GM18520 (cell line): ENCODE measurements at regions not wholly inside any gene's neighbourhood (a gene's known extent, or its start where the extent isn't known, plus 50 kb on each side); places are given as distances from the start of the nearest gene placed in this dataset.
"Not testable (repeated sequence)": the region's sequence is repeated elsewhere in the genome, so short reads cannot be mapped to it uniquely, and the experiment has no call there.

ENCODE experiments used
- ATAC-seq: cut with Tn5 transposase; IDR thresholded peaks from one replicate; pipeline ENCODE4 v1.9.1; 2021; ENCODE audit not compliant: unreplicated experiment

DNA sequence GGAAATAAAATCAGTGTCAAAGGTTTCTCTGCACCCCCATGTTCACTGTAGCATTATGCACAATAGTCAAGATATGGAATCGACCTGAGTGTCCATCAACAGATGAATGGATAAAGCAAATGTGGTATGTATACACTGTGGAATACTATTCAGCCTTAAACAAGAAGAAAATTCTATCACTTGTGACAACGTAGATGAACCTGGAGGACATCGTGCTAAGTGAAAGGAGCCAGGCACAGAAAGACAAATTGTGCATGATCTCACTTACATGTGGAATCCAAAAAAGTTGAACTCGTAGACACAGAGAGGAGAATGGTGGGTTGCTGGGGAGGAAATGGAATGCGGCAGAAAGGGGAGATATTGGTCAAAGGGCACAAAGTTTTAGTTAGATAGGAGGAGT is 136.3 kb upstream of the ESR1 start:
- no peak for ATAC-seq

DNA sequence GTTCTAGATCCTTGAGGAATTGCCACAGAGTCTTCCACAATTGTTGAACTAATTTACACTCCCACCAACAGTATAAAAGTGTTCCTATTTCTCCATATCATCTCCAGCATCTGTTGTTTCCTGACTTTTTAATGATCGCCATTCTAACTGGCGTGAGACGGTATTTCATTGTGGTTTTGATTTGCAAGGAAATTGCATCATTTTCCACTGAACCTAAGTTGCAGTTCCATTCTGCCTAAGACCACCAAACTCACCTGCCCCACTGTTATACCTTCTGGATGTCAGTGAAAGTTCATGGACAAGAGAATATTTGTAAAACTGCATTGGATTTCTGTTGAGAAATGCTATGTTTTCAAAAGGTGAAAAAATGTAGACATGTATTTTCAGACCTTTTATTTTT is 132.9 kb upstream of the ESR1 start:
- no peak for ATAC-seq

DNA sequence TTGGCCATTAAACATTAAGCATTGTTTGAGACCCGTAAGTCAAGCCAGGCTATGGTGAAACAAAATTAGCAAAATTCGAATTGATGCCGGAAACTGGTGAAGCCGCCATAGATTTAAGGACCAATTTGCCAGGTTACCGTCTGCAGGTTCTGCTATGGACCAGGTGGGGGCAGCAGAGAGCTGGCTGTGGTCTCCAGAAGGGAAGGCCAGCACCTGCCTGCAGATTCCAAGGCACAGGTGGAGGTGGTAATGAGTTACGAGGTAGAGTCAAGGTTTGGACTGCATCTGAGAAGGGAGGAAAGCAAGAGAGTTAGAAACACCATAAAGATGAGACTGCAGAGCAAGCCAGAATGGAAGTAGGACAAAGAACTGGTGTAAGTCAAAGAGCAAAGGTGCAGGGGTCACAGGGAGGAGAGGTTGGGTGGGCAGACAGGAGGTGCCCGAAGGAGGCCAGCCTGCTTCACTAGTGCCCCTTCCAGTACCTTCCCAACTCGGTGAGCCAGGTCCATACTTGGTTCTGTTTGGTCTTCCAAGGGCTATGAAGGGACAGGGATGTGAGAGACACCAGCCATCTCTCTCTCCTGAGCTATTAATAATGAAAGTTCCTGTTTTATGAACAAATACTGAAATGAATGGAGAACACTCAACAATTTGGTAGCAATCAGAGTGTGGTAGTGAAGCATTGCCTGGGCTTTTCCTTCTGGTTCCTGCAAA is 131.6 kb upstream of the ESR1 start:
- peak; percentile 67 for ATAC-seq

- ATAC-seq = no peak
Observed at GRCh38 chr6:151676460-151676945, 131.0 kb upstream of the ESR1 start.

DNA sequence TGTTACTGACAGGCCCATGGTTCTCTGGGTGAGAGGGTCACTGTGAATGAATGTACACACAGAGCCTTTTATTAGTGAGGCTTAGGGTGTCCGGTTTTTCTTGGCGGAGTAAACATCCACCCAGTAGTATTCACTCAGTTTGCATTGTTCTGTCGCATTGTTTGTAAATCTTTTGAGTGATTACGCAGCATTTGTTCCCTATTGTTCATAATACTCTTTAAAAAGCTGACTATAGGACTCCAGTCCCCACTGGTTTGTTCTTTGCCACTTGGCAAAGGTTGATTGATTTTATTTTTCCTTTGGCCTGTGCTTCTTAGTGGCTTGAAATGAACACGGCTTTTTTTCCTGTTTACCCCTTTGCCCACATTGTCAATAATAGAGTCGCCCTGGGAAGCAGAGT is 130.1 kb upstream of the ESR1 start:
- no peak for ATAC-seq

- no peak for ATAC-seq
Observed at GRCh38 chr6:151679081-151679480, 128.4 kb upstream of the ESR1 start.

DNA sequence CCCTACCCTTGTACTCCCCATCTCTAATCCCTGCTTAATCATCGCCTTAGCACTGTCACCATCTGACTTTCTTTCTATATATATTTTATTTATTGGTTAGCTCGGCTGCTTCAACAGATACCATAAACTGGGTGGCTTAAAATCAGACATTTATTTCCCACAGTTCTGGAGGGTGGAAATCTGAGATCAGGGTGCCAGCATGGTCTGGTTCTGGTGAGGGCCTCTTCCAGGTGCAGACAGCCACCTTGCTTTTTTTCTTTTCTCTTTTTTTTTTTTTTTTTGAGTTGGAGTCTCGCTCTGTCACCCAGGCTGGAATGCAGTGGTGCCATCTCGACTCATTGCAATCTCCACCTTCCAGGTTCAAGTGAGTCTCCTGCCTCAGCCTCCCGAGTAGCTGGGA is 127.5 kb upstream of the ESR1 start:
- ATAC-seq = no peak

GRCh38 chr6:151680846-151681432 is 126.5 kb upstream of the ESR1 start:
- no peak for ATAC-seq

GRCh38 chr6:151681433-151682059 is 125.9 kb upstream of the ESR1 start:
- no peak for ATAC-seq

GRCh38 chr6:151682251-151682650 is 125.2 kb upstream of the ESR1 start:
- no peak for ATAC-seq

GRCh38 chr6:151682922-151683321 is 124.6 kb upstream of the ESR1 start:
- ATAC-seq = no peak

DNA sequence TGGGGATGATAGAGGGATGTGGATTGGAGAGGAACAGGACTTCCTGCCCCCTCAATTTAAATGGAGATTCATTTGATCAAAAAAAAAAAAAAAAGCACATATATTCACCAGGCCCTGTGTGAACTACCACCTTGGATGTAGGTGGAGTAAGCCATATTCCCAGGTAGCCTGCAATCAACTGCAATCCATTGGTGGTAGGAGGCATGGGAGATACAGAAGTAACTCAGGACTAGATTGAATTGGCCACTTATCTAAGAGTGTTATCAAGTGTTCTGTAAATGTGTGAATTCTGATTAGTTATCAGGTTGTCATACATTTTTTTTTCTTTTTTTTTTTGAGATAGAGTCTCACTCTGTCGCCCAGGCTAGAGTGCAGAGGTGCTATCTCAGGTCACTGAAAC is 124.1 kb upstream of the ESR1 start:
- ATAC-seq = no peak

DNA sequence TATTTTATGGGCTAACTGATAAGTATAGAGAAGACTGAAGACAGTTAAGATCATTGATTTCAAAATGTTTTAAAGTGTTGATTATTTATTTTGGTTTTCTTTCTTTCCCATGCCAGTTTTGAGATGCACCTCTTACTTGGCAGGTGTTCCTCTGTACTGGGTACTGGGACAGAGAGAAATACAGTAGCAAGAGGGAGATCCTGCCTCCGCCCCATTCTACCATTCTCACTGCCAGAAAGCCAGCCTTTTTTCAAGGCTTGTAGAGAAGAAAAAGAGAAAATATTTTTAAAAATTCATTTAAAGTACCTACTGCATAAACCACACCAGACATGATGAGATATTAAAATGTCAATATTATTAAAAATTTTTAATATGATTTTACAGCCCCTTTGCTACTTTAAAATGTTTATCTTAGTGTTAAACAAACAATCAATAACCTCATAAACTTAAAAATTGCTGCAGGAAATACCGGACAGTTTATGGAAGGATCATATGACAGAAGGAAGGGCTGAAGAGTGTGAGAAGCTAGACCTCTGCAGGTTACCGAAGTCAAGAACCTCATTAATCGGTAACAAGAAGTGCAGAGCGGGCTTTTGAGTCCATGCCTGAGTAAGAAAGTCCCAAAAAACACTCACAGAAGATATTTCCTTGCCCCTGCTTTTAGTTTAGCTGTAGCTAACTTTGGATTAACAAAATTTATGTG is 117.8 kb upstream of the ESR1 start:
- no peak for ATAC-seq

DNA sequence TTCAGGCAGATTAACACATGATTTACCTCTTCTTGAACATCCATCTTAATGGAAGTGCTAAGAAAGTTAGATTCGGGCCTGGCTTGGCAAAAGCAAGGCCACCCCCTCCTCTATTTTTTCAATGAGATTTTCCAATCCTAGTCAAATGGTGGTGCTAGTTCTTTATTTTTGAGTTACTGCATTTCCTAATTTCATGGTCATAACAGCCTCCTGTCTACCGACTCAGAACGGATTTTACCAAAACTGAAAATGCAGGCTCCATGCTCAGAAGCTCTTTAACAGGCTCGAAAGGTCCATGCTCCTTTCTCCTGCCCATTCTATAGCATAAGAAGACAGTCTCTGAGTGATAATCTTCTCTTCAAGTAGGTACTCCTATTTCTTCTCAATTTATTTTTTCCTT is 117.2 kb upstream of the ESR1 start:
- no peak for ATAC-seq

GRCh38 chr6:151690768-151691562 is 116.5 kb upstream of the ESR1 start:
- ATAC-seq = peak; percentile 97

- ATAC-seq = no peak
Observed at GRCh38 chr6:151692216-151692615, 115.3 kb upstream of the ESR1 start.

DNA sequence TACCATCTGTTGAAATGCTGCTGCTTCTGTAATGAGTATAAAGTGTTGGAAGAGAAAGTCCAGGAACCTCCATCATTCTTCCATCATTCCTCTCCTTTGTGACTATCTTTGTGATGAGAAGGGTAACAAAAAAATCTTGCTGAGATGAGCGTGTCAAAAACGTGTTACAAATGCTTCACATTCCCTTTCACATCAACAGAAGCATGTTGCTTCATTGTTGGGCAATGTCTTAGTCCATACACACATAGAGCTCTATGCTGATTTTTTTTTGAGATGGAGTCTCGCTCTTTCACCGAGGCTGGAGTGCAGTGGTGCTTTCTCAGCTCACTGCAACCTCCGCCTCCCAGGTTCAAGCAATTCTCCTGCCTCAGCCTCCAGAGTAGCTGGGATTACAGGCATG is 114.1 kb upstream of the ESR1 start:
- ATAC-seq = no peak

- ATAC-seq = no peak
Observed at GRCh38 chr6:151695156-151695555, 112.3 kb upstream of the ESR1 start.

DNA sequence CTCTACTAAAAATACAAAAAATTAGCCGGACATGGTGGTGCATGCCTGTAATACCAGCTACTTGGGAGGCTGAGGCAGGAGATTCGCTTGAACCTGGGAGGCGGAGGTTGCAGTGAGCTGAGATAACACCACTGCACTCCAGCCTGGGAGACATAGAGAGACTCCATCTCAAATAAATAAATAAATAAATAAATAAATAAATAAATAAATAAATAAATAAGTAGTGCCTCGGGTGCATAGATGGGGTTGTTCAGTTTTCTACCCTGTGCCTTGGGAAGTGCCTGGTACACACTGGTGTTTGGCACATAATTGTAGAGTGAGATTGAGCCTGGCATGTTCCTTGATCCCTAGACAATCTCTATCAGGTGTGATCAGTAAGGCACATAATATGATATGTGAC is 111.2 kb upstream of the ESR1 start:
- not testable (repeated sequence) for ATAC-seq

GRCh38 chr6:151698931-151699700 is 108.4 kb upstream of the ESR1 start:
- ATAC-seq = no peak
